Aorta (tissue), 5 donors: ENCODE measurements at regions not wholly inside any gene's neighbourhood (a gene's known extent, or its start where the extent isn't known, plus 50 kb on each side); places are given as distances from the start of the nearest gene placed in this dataset.

ENCODE experiments used
- ATAC-seq: fragments of 200-7000 bp; cut with Tn5 transposase; one replicate; pipeline ENCODE4 v1.9.1; 2022; ENCODE audit warnings: moderate library complexity; ENCODE audit not compliant: low FRiP score
- DNase-seq, 2 donors: peaks; one replicate each; pipeline ENCODE4 v3.0.0-alpha.2; 2020
- H3K27ac ChIP-seq, 2 donors: one replicate each; pipeline ENCODE4 v1.5.1; 2013; ENCODE audit warnings: low read length in 2 of 2, mild to moderate bottlenecking in 2 of 2, moderate library complexity in 2 of 2, control low read depth in 1 of 2, inconsistent platforms in 1 of 2, low read depth in 1 of 2
- H3K27me3 ChIP-seq, 2 donors: one replicate each; pipeline ENCODE4 v1.6.1; 2013; ENCODE audit warnings: control low read depth in 1 of 2, low read length in 1 of 2, mild to moderate bottlenecking in 1 of 2, moderate library complexity in 1 of 2; ENCODE audit not compliant: insufficient read depth in 2 of 2, control insufficient read depth in 1 of 2
- H3K36me3 ChIP-seq, 2 donors: one replicate each; pipeline ENCODE4 v1.6.1; 2013; ENCODE audit warnings: control low read depth in 1 of 2, low read length in 1 of 2, mild to moderate bottlenecking in 1 of 2; ENCODE audit not compliant: insufficient read depth in 2 of 2, control insufficient read depth in 1 of 2
- H3K4me1 ChIP-seq, 2 donors: one replicate each; pipeline ENCODE4 v1.6.1; 2013; ENCODE audit warnings: low read length in 2 of 2, control low read depth in 1 of 2, mild to moderate bottlenecking in 1 of 2, moderate library complexity in 1 of 2; ENCODE audit not compliant: insufficient read depth in 2 of 2, control insufficient read depth in 1 of 2
- H3K4me3 ChIP-seq, 2 donors: one replicate each; pipeline ENCODE4 v1.5.1; 2013; ENCODE audit warnings: low read length in 2 of 2, control low read depth in 1 of 2, mild to moderate bottlenecking in 1 of 2
- H3K9me3 ChIP-seq: one replicate; pipeline ENCODE4 v1.6.1; 2013; ENCODE audit warnings: mild to moderate bottlenecking, low read length; ENCODE audit not compliant: control insufficient read depth
- WGBS, 2 donors: extraction: QIAGEN DNeasy Blood & Tissue Kit; methylation state at CpG; one replicate each; pipeline ENCODE4 v1.1.7; 2013; 5-methylcytosine and 5-hydroxymethylcytosine counted together
- intact Hi-C, 2 donors: fragments of 100-400 bp; cut with DNase I; formaldehyde crosslinking; loops; one replicate each; pipeline versions ENCODE4 v1.14.2 to v1.15.0; 2022
- donor health status: healthy with polysubstance abuse.
- donor health status: Bipolar disorder and iron deficiency.
- donor health status: DM: no; HTN: no; CAD: no.
- donor health status: DM: no; HTN: no; CAD: no.
- donor health status: DM: yes; HTN: yes; CAD: no.

- WGBS, 2 donors: 52 to 62% methylated on average over 2 of the region's 2 CpGs
- no peak overlapping the region for H3K27ac ChIP-seq
- no peaks in the 10 kb centered on the region for H3K9me3 ChIP-seq
- H3K4me3 ChIP-seq: no peak overlapping the region
- DNase-seq (no peak), ATAC-seq (no peak)
- intact Hi-C loops: no loop called here
- H3K4me1 ChIP-seq: no peaks in the 10 kb centered on the region
- no peaks in the 10 kb centered on the region for H3K36me3 ChIP-seq
- no peaks in the 10 kb centered on the region for H3K27me3 ChIP-seq
Measured at GRCh38 chr1:193633991-193634390, 447.6 kb upstream of the B3GALT2 start.

GRCh38 chr1:193633093-193633492 is 446.7 kb upstream of the B3GALT2 start:
- intact Hi-C loops: no loop called here
- no peaks in the 10 kb centered on the region for H3K36me3 ChIP-seq
- no peak for DNase-seq
- H3K27me3 ChIP-seq: no peaks in the 10 kb centered on the region
- H3K27ac ChIP-seq: no peak overlapping the region
- WGBS, 2 donors: 89 to 91% methylated on average over 3 of the region's 3 CpGs
- no peaks in the 10 kb centered on the region for H3K9me3 ChIP-seq
- H3K4me3 ChIP-seq: no peak overlapping the region
- no peaks in the 10 kb centered on the region for H3K4me1 ChIP-seq
- no peak for ATAC-seq

- WGBS, 2 donors: 76 to 88% methylated on average over 3 of the region's 3 CpGs
- Histone ChIP-seq H3K4me1 (no peaks in the 10 kb centered on the region), H3K36me3 (no peaks in the 10 kb centered on the region), H3K9me3 (no peaks in the 10 kb centered on the region), H3K27me3 (no peaks in the 10 kb centered on the region), H3K4me3 (no peak overlapping the region), H3K27ac (no peak overlapping the region)
- DNase-seq (no peak), ATAC-seq (no peak)
- intact Hi-C loops: no loop called here
Measured at GRCh38 chr1:193631306-193631705, 444.9 kb upstream of the B3GALT2 start.

GRCh38 chr1:193629875-193630274 is 443.5 kb upstream of the B3GALT2 start:
- Histone ChIP-seq H3K27ac (no peak overlapping the region), H3K27me3 (no peaks in the 10 kb centered on the region), H3K36me3 (no peaks in the 10 kb centered on the region), H3K9me3 (no peaks in the 10 kb centered on the region), H3K4me3 (no peak overlapping the region), H3K4me1 (no peaks in the 10 kb centered on the region)
- no peak for DNase-seq
- WGBS, 2 donors: 68 to 69% methylated on average over 3 of the region's 3 CpGs
- intact Hi-C loops: no loop called here
- no peak for ATAC-seq

GRCh38 chr1:193626695-193627094 is 440.3 kb upstream of the B3GALT2 start:
- no peaks in the 10 kb centered on the region for H3K36me3 ChIP-seq
- ATAC-seq: no peak
- H3K9me3 ChIP-seq: no peaks in the 10 kb centered on the region
- DNase-seq: no peak
- 83 to 89% methylated on average over 2 of the region's 2 CpGs for WGBS, 2 donors
- no peaks in the 10 kb centered on the region for H3K27me3 ChIP-seq
- no peak overlapping the region for H3K4me3 ChIP-seq
- H3K27ac ChIP-seq: no peak overlapping the region
- intact Hi-C loops: no loop called here
- no peaks in the 10 kb centered on the region for H3K4me1 ChIP-seq

DNA sequence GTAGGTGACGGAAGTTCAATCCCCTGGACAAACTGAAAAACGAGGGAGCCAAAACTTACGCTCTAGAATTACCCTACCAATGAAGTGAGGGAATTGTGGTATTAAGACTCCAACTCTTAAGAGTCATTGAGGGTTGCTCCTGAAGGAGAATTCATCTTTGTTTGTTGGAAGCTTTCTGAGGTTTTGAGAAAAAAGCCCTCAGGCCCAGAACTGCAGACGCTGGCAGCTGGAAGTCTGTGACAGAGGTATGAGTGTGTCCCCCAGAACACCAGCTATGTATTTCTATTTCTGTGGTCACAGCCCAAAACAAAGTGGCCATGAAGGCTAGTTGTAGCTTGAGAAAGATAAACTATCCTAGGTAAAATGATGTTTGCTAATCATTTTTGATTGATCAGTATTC is 438.8 kb upstream of the B3GALT2 start:
- DNase-seq (no peak), ATAC-seq (no peak)
- Histone ChIP-seq H3K9me3 (no peaks in the 10 kb centered on the region), H3K27me3 (no peaks in the 10 kb centered on the region), H3K36me3 (no peaks in the 10 kb centered on the region), H3K4me1 (no peaks in the 10 kb centered on the region), H3K27ac (no peak overlapping the region), H3K4me3 (no peak overlapping the region)
- intact Hi-C loops: no loop called here
- 76 to 81% methylated on average over 4 of the region's 4 CpGs for WGBS, 2 donors

GRCh38 chr1:193619911-193620310 is 433.5 kb upstream of the B3GALT2 start:
- no peak for DNase-seq
- H3K4me1 ChIP-seq: no peaks in the 10 kb centered on the region
- no peaks in the 10 kb centered on the region for H3K9me3 ChIP-seq
- WGBS, 2 donors: 97% methylated on average over 2 of the region's 2 CpGs
- no peaks in the 10 kb centered on the region for H3K36me3 ChIP-seq
- no peak for ATAC-seq
- H3K27ac ChIP-seq: no peak overlapping the region
- no peak overlapping the region for H3K4me3 ChIP-seq
- intact Hi-C loops: no loop called here
- no peaks in the 10 kb centered on the region for H3K27me3 ChIP-seq

- H3K9me3 ChIP-seq: no peaks in the 10 kb centered on the region
- WGBS, 2 donors: 92 to 96% methylated on average over 2 of the region's 2 CpGs
- no peak for ATAC-seq
- no peak for DNase-seq
- no peaks in the 10 kb centered on the region for H3K4me1 ChIP-seq
- H3K27ac ChIP-seq: no peak overlapping the region
- no peak overlapping the region for H3K4me3 ChIP-seq
- H3K36me3 ChIP-seq: no peaks in the 10 kb centered on the region
- intact Hi-C loops: no loop called here
- H3K27me3 ChIP-seq: no peaks in the 10 kb centered on the region
Measured at GRCh38 chr1:193614817-193615216, 428.4 kb upstream of the B3GALT2 start.

DNA sequence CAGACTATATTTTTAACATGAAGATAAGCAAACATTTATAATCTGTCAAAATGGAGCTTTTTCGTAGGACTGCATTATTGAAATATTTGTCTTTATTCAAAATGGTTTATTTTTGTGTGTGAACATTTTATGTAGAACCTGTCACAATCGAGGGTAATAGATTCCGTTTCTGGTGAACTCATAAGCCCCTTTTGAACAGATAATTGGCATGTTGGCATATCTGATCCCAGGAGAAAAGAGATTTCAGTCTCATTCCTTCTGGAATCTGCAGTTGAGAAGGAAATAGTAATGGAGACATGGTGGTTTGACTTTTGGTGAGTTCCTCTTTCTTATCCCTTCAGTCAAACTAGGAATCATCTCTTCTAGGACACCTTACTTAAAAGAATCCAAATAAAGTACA is 427.9 kb upstream of the B3GALT2 start:
- Histone ChIP-seq H3K27ac (no peak overlapping the region), H3K27me3 (no peaks in the 10 kb centered on the region), H3K4me3 (no peak overlapping the region), H3K36me3 (no peaks in the 10 kb centered on the region), H3K9me3 (no peaks in the 10 kb centered on the region), H3K4me1 (no peaks in the 10 kb centered on the region)
- 46 to 55% methylated on average over 3 of the region's 3 CpGs for WGBS, 2 donors
- intact Hi-C loops: no loop called here
- DNase-seq: no peak
- ATAC-seq: no peak
